Panc1 (cell line): ENCODE measurements at regions not wholly inside any gene's neighbourhood (a gene's known extent, or its start where the extent isn't known, plus 50 kb on each side); places are given as distances from the start of the nearest gene placed in this dataset.

Source experiments
- TF ChIP-seq, protein P1 (sequence below): fragments of 450-650 bp; IDR thresholded peaks from 2 replicates; pipeline ENCODE4 v1.5.1; 2017; ENCODE audit warnings: mild to moderate bottlenecking
- TF ChIP-seq, protein P2 (sequence below), 2 experiments: IDR thresholded peaks; 2 replicates each; pipeline ENCODE4 v1.6.1; 2011 to 2012; ENCODE audit warnings: low read depth in 2 of 2, control low read depth in 1 of 2, low read length in 1 of 2, mild to moderate bottlenecking in 1 of 2, moderate library complexity in 1 of 2; ENCODE audit not compliant: insufficient read depth in 1 of 2

DNA sequence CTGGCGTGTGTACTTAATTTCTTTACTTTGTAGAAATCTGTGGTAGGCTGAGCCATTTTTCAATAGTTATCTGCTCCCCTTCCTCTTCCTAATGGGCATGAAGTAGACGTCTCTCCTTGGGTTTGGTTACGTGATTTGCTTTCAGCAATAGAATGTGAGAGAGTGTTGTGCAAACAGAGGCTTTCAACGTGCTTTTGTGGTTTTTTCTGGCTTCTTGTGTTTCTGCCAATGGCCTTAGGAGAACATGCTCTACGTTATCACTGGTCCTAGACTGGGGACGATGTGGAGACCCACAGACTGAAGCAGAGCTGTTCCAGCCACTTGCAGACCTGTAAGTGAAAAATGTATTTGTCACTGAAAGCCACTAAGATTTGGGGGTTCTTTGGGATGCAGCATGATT lies 107.2 kb upstream of the NPTX2 start:
- TF ChIP-seq, protein P1, sequence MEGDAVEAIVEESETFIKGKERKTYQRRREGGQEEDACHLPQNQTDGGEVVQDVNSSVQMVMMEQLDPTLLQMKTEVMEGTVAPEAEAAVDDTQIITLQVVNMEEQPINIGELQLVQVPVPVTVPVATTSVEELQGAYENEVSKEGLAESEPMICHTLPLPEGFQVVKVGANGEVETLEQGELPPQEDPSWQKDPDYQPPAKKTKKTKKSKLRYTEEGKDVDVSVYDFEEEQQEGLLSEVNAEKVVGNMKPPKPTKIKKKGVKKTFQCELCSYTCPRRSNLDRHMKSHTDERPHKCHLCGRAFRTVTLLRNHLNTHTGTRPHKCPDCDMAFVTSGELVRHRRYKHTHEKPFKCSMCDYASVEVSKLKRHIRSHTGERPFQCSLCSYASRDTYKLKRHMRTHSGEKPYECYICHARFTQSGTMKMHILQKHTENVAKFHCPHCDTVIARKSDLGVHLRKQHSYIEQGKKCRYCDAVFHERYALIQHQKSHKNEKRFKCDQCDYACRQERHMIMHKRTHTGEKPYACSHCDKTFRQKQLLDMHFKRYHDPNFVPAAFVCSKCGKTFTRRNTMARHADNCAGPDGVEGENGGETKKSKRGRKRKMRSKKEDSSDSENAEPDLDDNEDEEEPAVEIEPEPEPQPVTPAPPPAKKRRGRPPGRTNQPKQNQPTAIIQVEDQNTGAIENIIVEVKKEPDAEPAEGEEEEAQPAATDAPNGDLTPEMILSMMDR = no peak
- TF ChIP-seq, protein P2, sequence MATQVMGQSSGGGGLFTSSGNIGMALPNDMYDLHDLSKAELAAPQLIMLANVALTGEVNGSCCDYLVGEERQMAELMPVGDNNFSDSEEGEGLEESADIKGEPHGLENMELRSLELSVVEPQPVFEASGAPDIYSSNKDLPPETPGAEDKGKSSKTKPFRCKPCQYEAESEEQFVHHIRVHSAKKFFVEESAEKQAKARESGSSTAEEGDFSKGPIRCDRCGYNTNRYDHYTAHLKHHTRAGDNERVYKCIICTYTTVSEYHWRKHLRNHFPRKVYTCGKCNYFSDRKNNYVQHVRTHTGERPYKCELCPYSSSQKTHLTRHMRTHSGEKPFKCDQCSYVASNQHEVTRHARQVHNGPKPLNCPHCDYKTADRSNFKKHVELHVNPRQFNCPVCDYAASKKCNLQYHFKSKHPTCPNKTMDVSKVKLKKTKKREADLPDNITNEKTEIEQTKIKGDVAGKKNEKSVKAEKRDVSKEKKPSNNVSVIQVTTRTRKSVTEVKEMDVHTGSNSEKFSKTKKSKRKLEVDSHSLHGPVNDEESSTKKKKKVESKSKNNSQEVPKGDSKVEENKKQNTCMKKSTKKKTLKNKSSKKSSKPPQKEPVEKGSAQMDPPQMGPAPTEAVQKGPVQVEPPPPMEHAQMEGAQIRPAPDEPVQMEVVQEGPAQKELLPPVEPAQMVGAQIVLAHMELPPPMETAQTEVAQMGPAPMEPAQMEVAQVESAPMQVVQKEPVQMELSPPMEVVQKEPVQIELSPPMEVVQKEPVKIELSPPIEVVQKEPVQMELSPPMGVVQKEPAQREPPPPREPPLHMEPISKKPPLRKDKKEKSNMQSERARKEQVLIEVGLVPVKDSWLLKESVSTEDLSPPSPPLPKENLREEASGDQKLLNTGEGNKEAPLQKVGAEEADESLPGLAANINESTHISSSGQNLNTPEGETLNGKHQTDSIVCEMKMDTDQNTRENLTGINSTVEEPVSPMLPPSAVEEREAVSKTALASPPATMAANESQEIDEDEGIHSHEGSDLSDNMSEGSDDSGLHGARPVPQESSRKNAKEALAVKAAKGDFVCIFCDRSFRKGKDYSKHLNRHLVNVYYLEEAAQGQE (IDR thresholded peaks at IDR 0.05; ENCODE audit: insufficient read depth in 1 of 2, low read depth in 2 of 2, low read length in 1 of 2) = no peak
